ENCODE measurements at regions not wholly inside any gene's neighbourhood (a gene's known extent, or its start where the extent isn't known, plus 50 kb on each side); places are given as distances from the start of the nearest gene placed in this dataset.

- Histone ChIP-seq H3K4me3 (IDR thresholded peaks at IDR 0.05; ENCODE audit: insufficient read depth, low read depth, low read length) (no peak overlapping the region), H3K36me3 (ENCODE audit: insufficient read depth) (no peaks in the 10 kb centered on the region), H3K27me3 (ENCODE audit: insufficient read depth, low read depth) (no peaks in the 10 kb centered on the region), H3K4me1 (ENCODE audit: low read depth, poor library complexity, severe bottlenecking) (no peaks in the 10 kb centered on the region), H4K20me1 (ENCODE audit: insufficient read depth) (no peaks in the 10 kb centered on the region), H3K4me2 (no peak overlapping the region), H3K79me2 (ENCODE audit: insufficient read depth, low read depth) (no peaks in the 10 kb centered on the region), H3K27ac (no peak overlapping the region), H2AFZ (ENCODE audit: low read depth) (no peak overlapping the region), H3K9ac (no peak overlapping the region)
- no peak for TF ChIP-seq CTCF (conservative IDR thresholded peaks at IDR 0.05; ENCODE audit: low read depth, low read length)
Measured at GRCh38 chrX:128156204-128156603, 104.0 kb upstream of the ACTRT1 start.

- Histone ChIP-seq H3K27me3 (ENCODE audit: insufficient read depth, low read depth) (no peaks in the 10 kb centered on the region), H3K4me2 (no peak overlapping the region), H3K79me2 (ENCODE audit: insufficient read depth, low read depth) (no peaks in the 10 kb centered on the region), H3K4me1 (ENCODE audit: low read depth, poor library complexity, severe bottlenecking) (no peaks in the 10 kb centered on the region), H3K9ac (no peak overlapping the region), H3K4me3 (IDR thresholded peaks at IDR 0.05; ENCODE audit: insufficient read depth, low read depth, low read length) (no peak overlapping the region), H3K27ac (no peak overlapping the region), H4K20me1 (ENCODE audit: insufficient read depth) (no peaks in the 10 kb centered on the region), H2AFZ (ENCODE audit: low read depth) (no peak overlapping the region), H3K36me3 (ENCODE audit: insufficient read depth) (no peaks in the 10 kb centered on the region)
- TF ChIP-seq CTCF (conservative IDR thresholded peaks at IDR 0.05; ENCODE audit: low read depth, low read length): no peak
Measured at GRCh38 chrX:128142745-128143144, 90.5 kb upstream of the ACTRT1 start.

- no peaks in the 10 kb centered on the region for H3K79me2 ChIP-seq (ENCODE audit: insufficient read depth, low read depth)
- H3K27ac ChIP-seq: no peak overlapping the region
- no peaks in the 10 kb centered on the region for H3K27me3 ChIP-seq (ENCODE audit: insufficient read depth, low read depth)
- no peak overlapping the region for H3K4me2 ChIP-seq
- no peaks in the 10 kb centered on the region for H4K20me1 ChIP-seq (ENCODE audit: insufficient read depth)
- no peaks in the 10 kb centered on the region for H3K36me3 ChIP-seq (ENCODE audit: insufficient read depth)
- no peak overlapping the region for H2AFZ ChIP-seq (ENCODE audit: low read depth)
- peak; percentile 32; the same call in 1 of the 2 replicates for TF ChIP-seq CTCF (conservative IDR thresholded peaks at IDR 0.05; ENCODE audit: low read depth, low read length)
- no peak overlapping the region for H3K4me3 ChIP-seq (IDR thresholded peaks at IDR 0.05; ENCODE audit: insufficient read depth, low read depth, low read length)
- H3K9ac ChIP-seq: no peak overlapping the region
- H3K4me1 ChIP-seq (ENCODE audit: low read depth, poor library complexity, severe bottlenecking): no peaks in the 10 kb centered on the region
Measured at GRCh38 chrX:128106630-128107029, 54.4 kb upstream of the ACTRT1 start.

- no peaks in the 10 kb centered on the region for H3K79me2 ChIP-seq (ENCODE audit: insufficient read depth, low read depth)
- no peaks in the 10 kb centered on the region for H4K20me1 ChIP-seq (ENCODE audit: insufficient read depth)
- TF ChIP-seq CTCF (conservative IDR thresholded peaks at IDR 0.05; ENCODE audit: low read depth, low read length): no peak
- no peak overlapping the region for H3K4me2 ChIP-seq
- no peaks in the 10 kb centered on the region for H3K27me3 ChIP-seq (ENCODE audit: insufficient read depth, low read depth)
- H3K4me3 ChIP-seq (IDR thresholded peaks at IDR 0.05; ENCODE audit: insufficient read depth, low read depth, low read length): no peak overlapping the region
- no peak overlapping the region for H3K9ac ChIP-seq
- H3K4me1 ChIP-seq (ENCODE audit: low read depth, poor library complexity, severe bottlenecking): no peaks in the 10 kb centered on the region
- no peak overlapping the region for H2AFZ ChIP-seq (ENCODE audit: low read depth)
- H3K27ac ChIP-seq: no peak overlapping the region
- no peaks in the 10 kb centered on the region for H3K36me3 ChIP-seq (ENCODE audit: insufficient read depth)
Measured at GRCh38 chrX:128105659-128106058, 53.5 kb upstream of the ACTRT1 start.
